GM12878 (cell line): ENCODE measurements at regions not wholly inside any gene's neighbourhood (a gene's known extent, or its start where the extent isn't known, plus 50 kb on each side); places are given as distances from the start of the nearest gene placed in this dataset.

Source experiments
- ATAC-seq: fragments of 200-7000 bp; cut with Tn5 transposase; 3 replicates; pipeline ENCODE4 v1.9.1; 2020; ENCODE audit warnings: mild to moderate bottlenecking, moderate library complexity
- BruUV-seq: library from RNA; stranded (reverse); fragments of 400-500 nt; replicated peaks from 2 replicates; lab custom pipeline; 2021; lab: Mats Ljungman, UMichigan
- CTCF ChIA-PET: fragments of 300-600 bp; sonication (Branson Sonifier 250); formaldehyde crosslinking; extraction: SDS; loops from one replicate; lab custom pipeline; 2021; ENCODE audit warnings: inconsistent platforms; lab: Yijun Ruan, JAX
- POLR2A ChIA-PET: fragments of 350-600 bp; formaldehyde crosslinking; extraction: SDS; loops from one replicate; lab custom pipeline; 2021; ENCODE audit warnings: inconsistent platforms; lab: Charles Lee
- RAD21 ChIA-PET: fragments of 300-600 bp; sonication (Branson Sonifier 250); formaldehyde crosslinking; loops from one replicate; lab custom pipeline; 2023; ENCODE audit warnings: antibody characterized with exemption; ENCODE audit not compliant: unreplicated experiment; lab: Charles Lee
- SMC1A ChIA-PET: fragments of 300-600 bp; sonication (Branson Sonifier 250); formaldehyde crosslinking; loops from one replicate; lab custom pipeline; 2023; ENCODE audit not compliant: unreplicated experiment, uncharacterized antibody; lab: Charles Lee
- DNase-seq: peaks from one replicate; pipeline ENCODE4 v3.0.0-alpha.2; 2011; ENCODE audit warnings: low read depth, low spot score
- FAIRE-seq: peaks from 3 replicates; lab custom pipeline; 2011; peaks lifted over from hg19 to GRCh38; lab: Jason Lieb, UNC
- H2AFZ ChIP-seq: 2 replicates; pipeline ENCODE4 v1.6.0; 2011; ENCODE audit warnings: low read depth, low read length, control low read depth; ENCODE audit not compliant: control insufficient read depth
- H3K27ac ChIP-seq: 2 replicates; pipeline ENCODE4 v1.5.1; 2011; ENCODE audit warnings: control low read depth; ENCODE audit not compliant: control insufficient read depth, insufficient read depth
- H3K27me3 ChIP-seq, 2 experiments: replicated peaks in 1 of 2; 2 replicates each; pipeline versions ENCODE4 v1.6.0 to v1.6.1; 2011; ENCODE audit warnings: low read length in 1 of 2; ENCODE audit not compliant: control insufficient read depth in 2 of 2, insufficient read depth in 2 of 2
- H3K36me3 ChIP-seq, 2 experiments: 2 replicates each; pipeline ENCODE4 v1.5.1; 2011; ENCODE audit warnings: low read length in 1 of 2; ENCODE audit not compliant: control insufficient read depth in 2 of 2, insufficient read depth in 2 of 2
- H3K4me1 ChIP-seq: 2 replicates; pipeline ENCODE4 v1.6.1; 2011; ENCODE audit warnings: mild to moderate bottlenecking, low read length, moderate library complexity, mixed read lengths; ENCODE audit not compliant: control insufficient read depth, insufficient read depth
- H3K4me2 ChIP-seq: 2 replicates; pipeline ENCODE4 v1.6.0; 2011; ENCODE audit warnings: control low read depth; ENCODE audit not compliant: control insufficient read depth, insufficient read depth
- H3K4me3 ChIP-seq: fragments of 200-600 bp; sonication (generic); 2 replicates; pipeline ENCODE4 v1.5.1; 2016
- H3K79me2 ChIP-seq: 2 replicates; pipeline ENCODE4 v1.6.0; 2011; ENCODE audit warnings: low read length; ENCODE audit not compliant: control insufficient read depth, insufficient read depth
- H3K9ac ChIP-seq: 2 replicates; pipeline ENCODE4 v1.8.0; 2011; ENCODE audit warnings: low read length, control low read depth, mixed read lengths; ENCODE audit not compliant: control insufficient read depth, insufficient read depth
- H3K9me3 ChIP-seq: replicated peaks from 3 replicates; pipeline ENCODE4 v1.5.1; 2011; ENCODE audit warnings: mild to moderate bottlenecking, low read length; ENCODE audit not compliant: control insufficient read depth, insufficient read depth
- H4K20me1 ChIP-seq: 2 replicates; pipeline ENCODE4 v1.6.0; 2011; ENCODE audit not compliant: control insufficient read depth, insufficient read depth
- CBFB ChIP-seq: IDR thresholded peaks from 2 replicates; pipeline ENCODE4 v1.6.1; 2016; ENCODE audit warnings: antibody characterized with exemption, low read depth
- CEBPZ ChIP-seq: fragments of 150-350 bp; IDR thresholded peaks from 2 replicates; pipeline ENCODE4 v1.6.1; 2016; ENCODE audit warnings: low read depth, low read length
- FOXM1 ChIP-seq: IDR thresholded peaks from 2 replicates; pipeline ENCODE4 v1.6.1; 2012; ENCODE audit warnings: low read depth, mild to moderate bottlenecking, inconsistent platforms, low read length, moderate library complexity
- GABPA ChIP-seq: IDR thresholded peaks from 2 replicates; pipeline ENCODE4 v1.6.1; 2014; ENCODE audit warnings: antibody characterized with exemption, low read depth, mild to moderate bottlenecking, inconsistent platforms
- HDAC6 ChIP-seq: fragments of 200-600 bp; sonication (generic); IDR thresholded peaks from one replicate; pipeline ENCODE4 v1.8.0; 2017; ENCODE audit warnings: antibody characterized with exemption; ENCODE audit not compliant: unreplicated experiment
- MYC ChIP-seq: IDR thresholded peaks from 2 replicates; pipeline ENCODE4 v1.6.1; 2011; ENCODE audit warnings: mild to moderate bottlenecking, low read length, moderate library complexity, inconsistent platforms; ENCODE audit not compliant: insufficient read depth, insufficient replicate concordance, insufficient read length, severe bottlenecking
- RELB ChIP-seq: fragments of 450-650 bp; IDR thresholded peaks from 2 replicates; pipeline ENCODE4 v1.6.1; 2017; ENCODE audit warnings: low read depth, mild to moderate bottlenecking, moderate library complexity
- SIX5 ChIP-seq: IDR thresholded peaks from 2 replicates; pipeline ENCODE4 v1.6.1; 2011; ENCODE audit warnings: mild to moderate bottlenecking, low read depth, low read length, moderate library complexity; ENCODE audit not compliant: severe bottlenecking
- STAT3 ChIP-seq: IDR thresholded peaks from 2 replicates; pipeline ENCODE4 v1.6.1; 2011; ENCODE audit warnings: low read depth, low read length, improper control_type of control experiment
- WRNIP1 ChIP-seq: IDR thresholded peaks from 2 replicates; pipeline ENCODE4 v1.6.1; 2011; ENCODE audit warnings: low read depth, low read length, improper control_type of control experiment, borderline replicate concordance
- ZNF274 ChIP-seq: IDR thresholded peaks from one replicate; pipeline ENCODE4 v1.8.0; 2011; ENCODE audit not compliant: insufficient read length, insufficient read depth
- ZNF384 ChIP-seq: IDR thresholded peaks from 2 replicates; pipeline ENCODE4 v1.6.1; 2012; ENCODE audit warnings: low read depth, mild to moderate bottlenecking, low read length, improper control_type of control experiment, borderline replicate concordance
- WGBS: methylation state at CpG from one replicate; pipeline ENCODE4 v1.1.6; 2016; ENCODE audit warnings: low lambda C conversion rate; ENCODE audit not compliant: insufficient replicate concordance, insufficient coverage; ENCODE audit errors: missing lambda C conversion rate; 5-methylcytosine and 5-hydroxymethylcytosine counted together
- in situ Hi-C: fragments of 300-500 bp; cut with MboI; formaldehyde crosslinking; loops from 9 replicates; pipeline ENCODE4 v1.14.3; 2018; ENCODE audit warnings: mixed read lengths
- intact Hi-C: fragments of 100-400 bp; cut with micrococcal nuclease; formaldehyde crosslinking; loops from one replicate; pipeline ENCODE4 v1.14.2; 2022; ENCODE audit not compliant: unreplicated experiment

GRCh38 chr13:104414771-104415170 is 1348.6 kb upstream of the SLC10A2 start:
- ChIA-PET SMC1A (no interaction called here), POLR2A (no interaction called here)
- no peak for FAIRE-seq

More at GRCh38 chr13:104414771-104415170, 1348.6 kb upstream of the SLC10A2 start:
- ATAC-seq, result no peak
- no peaks in the 10 kb centered on the region for H4K20me1 ChIP-seq
- no peaks in the 10 kb centered on the region for H3K9me3 ChIP-seq
- in situ Hi-C loops, result no loop called here
- H3K9ac ChIP-seq, result no peak overlapping the region
- BruUV-seq, result no TSS peak
- ChIA-PET CTCF (no interaction called here), RAD21 (no interaction called here)
- H3K79me2 ChIP-seq, result no peaks in the 10 kb centered on the region
- WGBS, result 1% methylated on average over 4 of the region's 4 CpGs
- no peak for DNase-seq
- H3K27ac ChIP-seq, result no peak overlapping the region
- H3K4me2 ChIP-seq, result no peak overlapping the region
- H3K4me1 ChIP-seq, result no peaks in the 10 kb centered on the region
- intact Hi-C loops, result no loop called here
- H3K27me3 ChIP-seq, result no peaks in the 10 kb centered on the region
- H2AFZ ChIP-seq, result no peak overlapping the region
- TF ChIP-seq HDAC6 (no peak), MYC (no peak), GABPA (no peak), ZNF384 (no peak), ZNF274 (no peak), RELB (no peak), SIX5 (no peak), WRNIP1 (no peak), CEBPZ (no peak), FOXM1 (no peak), STAT3 (no peak), CBFB (no peak)
- H3K4me3 ChIP-seq, result no peak overlapping the region
- no peaks in the 10 kb centered on the region for H3K36me3 ChIP-seq
